H1 (cell line): ENCODE measurements at regions not wholly inside any gene's neighbourhood (a gene's known extent, or its start where the extent isn't known, plus 50 kb on each side); places are given as distances from the start of the nearest gene placed in this dataset.

ENCODE experiments used
- KDM1A ChIP-seq: fragments of 200-600, 300-600 bp; sonication (generic); IDR thresholded peaks from 2 replicates; pipeline ENCODE4 v1.7.1; 2016; ENCODE audit warnings: mild to moderate bottlenecking, low read length, borderline replicate concordance
- NRF1 ChIP-seq: IDR thresholded peaks from 2 replicates; pipeline ENCODE4 v1.6.1; 2011; ENCODE audit warnings: mild to moderate bottlenecking, low read depth, low read length, improper control_type of control experiment
- SIN3A ChIP-seq, 2 experiments: IDR thresholded peaks in 1 of 2; conservative IDR thresholded peaks in 1 of 2; 2 replicates each; pipeline ENCODE4 v1.6.1; 2011 to 2012; ENCODE audit warnings: low read length in 2 of 2, improper control_type of control experiment in 1 of 2, low read depth in 1 of 2, mild to moderate bottlenecking in 1 of 2
- SP2 ChIP-seq: IDR thresholded peaks from 2 replicates; pipeline ENCODE4 v1.6.1; 2012; ENCODE audit warnings: mild to moderate bottlenecking, low read length, inconsistent platforms

DNA sequence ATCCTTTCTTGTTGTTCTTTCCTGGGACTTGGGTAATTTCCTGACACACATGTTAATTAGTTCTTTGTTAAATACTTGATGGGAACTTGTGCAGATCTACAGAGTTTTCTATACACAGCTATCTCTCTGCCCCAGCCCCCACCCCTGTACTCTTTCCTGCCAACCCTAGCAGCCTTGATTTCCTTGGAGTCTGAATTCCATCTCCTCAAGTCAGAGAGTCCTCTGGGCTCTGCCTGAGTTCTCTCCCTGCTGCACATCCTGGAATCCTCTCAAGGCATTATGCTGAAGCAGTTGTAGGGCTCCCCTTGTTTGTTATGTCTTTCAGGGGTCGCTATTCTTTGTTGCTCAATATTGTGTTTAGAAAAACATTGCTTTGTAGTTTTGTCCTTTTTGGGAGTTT lies 384.7 kb downstream of the RPS6KC1 start (continued):
- TF ChIP-seq SIN3A (conservative IDR thresholded peaks at IDR 0.05 in 1 of 2, IDR thresholded peaks at IDR 0.05 in 1 of 2; ENCODE audit: low read depth in 1 of 2, low read length in 2 of 2) (no peak), NRF1 (no peak), SP2 (no peak), KDM1A (no peak)
